Neural cell (in vitro differentiated cells): ENCODE measurements at regions not wholly inside any gene's neighbourhood (a gene's known extent, or its start where the extent isn't known, plus 50 kb on each side); places are given as distances from the start of the nearest gene placed in this dataset.
A peak's percentile ranks its signal among the peaks of the same experiment; 100 is the strongest.

Source experiments
- H2AFZ ChIP-seq: fragments of 200-600, 300-800 bp; sonication (generic), shearing (Covaris generic); 2 replicates; pipeline ENCODE4 v1.6.0; 2014; ENCODE audit warnings: low read depth, mild to moderate bottlenecking, antibody characterized with exemption, low read length, moderate library complexity
- H3F3A ChIP-seq: fragments of 200-600 bp; shearing (Covaris generic); 2 replicates; pipeline ENCODE4 v1.6.1; 2016; ENCODE audit warnings: mild to moderate bottlenecking, moderate library complexity, mixed read lengths, antibody characterized with exemption, low read length; ENCODE audit not compliant: insufficient read depth, poor library complexity, severe bottlenecking
- H3K27ac ChIP-seq: fragments of 200-600, 300-800 bp; sonication (generic), shearing (Covaris generic); 2 replicates; pipeline ENCODE4 v1.5.1; 2014; ENCODE audit warnings: mild to moderate bottlenecking, low read length, moderate library complexity
- H3K27me3 ChIP-seq: fragments of 300-800, 200-600 bp; sonication (generic), shearing (Covaris generic); 2 replicates; pipeline ENCODE4 v1.6.0; 2014; ENCODE audit warnings: mild to moderate bottlenecking, low read depth, low read length, moderate library complexity; ENCODE audit not compliant: insufficient read depth
- H3K36me3 ChIP-seq: fragments of 300-800, 200-600 bp; sonication (generic), shearing (Covaris generic); 2 replicates; pipeline ENCODE4 v1.5.1; 2014; ENCODE audit warnings: mild to moderate bottlenecking, antibody characterized with exemption, low read length, moderate library complexity; ENCODE audit not compliant: insufficient read depth
- H3K4me2 ChIP-seq: fragments of 300-800, 200-600 bp; sonication (generic), shearing (Covaris generic); 2 replicates; pipeline ENCODE4 v1.6.0; 2014; ENCODE audit warnings: mild to moderate bottlenecking, low read length
- H3K4me3 ChIP-seq: fragments of 300-800, 200-600 bp; sonication (generic), shearing (Covaris generic); 2 replicates; pipeline ENCODE4 v1.5.1; 2014; ENCODE audit warnings: mild to moderate bottlenecking, low read length, moderate library complexity
- H3K79me2 ChIP-seq: fragments of 200-600 bp; shearing (Covaris generic); replicated peaks from 2 replicates; pipeline ENCODE4 v1.6.0; 2014; ENCODE audit warnings: mild to moderate bottlenecking, low read length, moderate library complexity; ENCODE audit not compliant: insufficient read depth
- H3K9ac ChIP-seq: fragments of 300-800, 200-600 bp; sonication (generic), shearing (Covaris generic); 2 replicates; pipeline ENCODE4 v1.6.1; 2016; ENCODE audit warnings: mild to moderate bottlenecking, low read length, mixed read lengths
- H3K9me2 ChIP-seq: fragments of 200-600 bp; shearing (Covaris generic); 2 replicates; pipeline ENCODE4 v1.6.1; 2016; ENCODE audit warnings: mild to moderate bottlenecking, low read length, mixed read lengths; ENCODE audit not compliant: insufficient read depth
- H3K9me3 ChIP-seq: fragments of 200-600, 300-800 bp; sonication (generic), shearing (Covaris generic); 2 replicates; pipeline ENCODE4 v1.6.1; 2016; ENCODE audit warnings: mild to moderate bottlenecking, mixed run types, low read length, moderate library complexity, mixed read lengths
- H4K20me1 ChIP-seq: fragments of 200-600 bp; shearing (Covaris generic); 2 replicates; pipeline ENCODE4 v1.6.1; 2016; ENCODE audit warnings: mild to moderate bottlenecking, mixed run types; ENCODE audit not compliant: insufficient read depth
- EP300 ChIP-seq: fragments of 450-650 bp; conservative IDR thresholded peaks from 2 replicates; pipeline ENCODE4 v1.6.1; 2014; ENCODE audit warnings: antibody characterized with exemption, mild to moderate bottlenecking, moderate library complexity; ENCODE audit not compliant: poor library complexity, severe bottlenecking
- EZH2 ChIP-seq: fragments of 200-600, 300-800 bp; shearing (Covaris generic), sonication (generic); IDR thresholded peaks from 2 replicates; pipeline ENCODE4 v1.6.1; 2014; ENCODE audit warnings: antibody characterized with exemption, low read length, borderline replicate concordance, mild to moderate bottlenecking; ENCODE audit not compliant: insufficient read depth, poor library complexity, severe bottlenecking
- MXI1 ChIP-seq: fragments of 450-650 bp; conservative IDR thresholded peaks from 2 replicates; pipeline ENCODE4 v1.6.1; 2014; ENCODE audit warnings: antibody characterized with exemption, mild to moderate bottlenecking; ENCODE audit not compliant: poor library complexity, severe bottlenecking
- POLR2AphosphoS5 ChIP-seq: IDR thresholded peaks from 2 replicates; pipeline ENCODE4 v1.6.1; 2012
- RAD21 ChIP-seq: fragments of 450-650 bp; conservative IDR thresholded peaks from 2 replicates; pipeline ENCODE4 v1.6.1; 2014; ENCODE audit warnings: antibody characterized with exemption, mild to moderate bottlenecking, moderate library complexity
- SMC3 ChIP-seq: fragments of 450-650 bp; conservative IDR thresholded peaks from 2 replicates; pipeline ENCODE4 v1.6.1; 2014; ENCODE audit warnings: antibody characterized with exemption, mild to moderate bottlenecking, moderate library complexity; ENCODE audit not compliant: poor library complexity
- TAF1 ChIP-seq: IDR thresholded peaks from 2 replicates; pipeline ENCODE4 v1.6.1; 2012; ENCODE audit warnings: low read depth
- TF ChIP-seq, protein P1 (sequence below): IDR thresholded peaks from 2 replicates; pipeline ENCODE4 v1.6.1; 2012; ENCODE audit warnings: borderline replicate concordance
- TF ChIP-seq, protein P2 (sequence below): fragments of 450-650 bp; IDR thresholded peaks from 2 replicates; pipeline ENCODE4 v1.5.1; 2014; ENCODE audit warnings: antibody characterized with exemption, mild to moderate bottlenecking, moderate library complexity; ENCODE audit not compliant: poor library complexity, severe bottlenecking

DNA sequence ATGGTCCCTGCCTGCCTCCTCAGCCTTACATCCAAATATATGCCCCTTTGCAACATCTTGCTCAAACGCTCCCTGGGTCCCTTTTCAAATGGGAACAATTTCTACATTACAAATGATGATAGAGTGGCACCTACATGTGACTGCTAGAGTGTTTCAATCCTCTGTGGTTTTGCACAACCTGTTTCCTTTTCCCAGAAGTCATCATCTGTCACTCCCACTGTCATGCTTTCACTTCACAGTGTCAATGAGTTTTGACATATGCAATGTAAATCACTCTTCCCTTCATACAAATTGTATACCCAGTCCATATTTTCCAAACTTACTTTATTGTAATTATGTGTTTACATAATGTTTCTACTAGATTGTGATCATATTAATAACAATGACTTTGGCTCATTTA lies 887.3 kb downstream of the TDRD15 start:
- no peak overlapping the region for H3K4me3 ChIP-seq
- no peak overlapping the region for H3K27ac ChIP-seq
- no peaks in the 10 kb centered on the region for H3K79me2 ChIP-seq
- TF ChIP-seq POLR2AphosphoS5 (peak; percentile 99), TAF1 (no peak), EP300 (peak; percentile 99), MXI1 (no peak)
- no peak overlapping the region for H2AFZ ChIP-seq
- no peaks in the 10 kb centered on the region for H3K27me3 ChIP-seq
- no peak overlapping the region for H3K4me2 ChIP-seq
- no peaks in the 10 kb centered on the region for H3K36me3 ChIP-seq
- no peak overlapping the region for H3K9ac ChIP-seq
- H3K9me2 ChIP-seq = no peaks in the 10 kb centered on the region
- no peaks in the 10 kb centered on the region for H3K9me3 ChIP-seq
- no peaks in the 10 kb centered on the region for H4K20me1 ChIP-seq
- H3F3A ChIP-seq = no peaks in the 10 kb centered on the region

DNA sequence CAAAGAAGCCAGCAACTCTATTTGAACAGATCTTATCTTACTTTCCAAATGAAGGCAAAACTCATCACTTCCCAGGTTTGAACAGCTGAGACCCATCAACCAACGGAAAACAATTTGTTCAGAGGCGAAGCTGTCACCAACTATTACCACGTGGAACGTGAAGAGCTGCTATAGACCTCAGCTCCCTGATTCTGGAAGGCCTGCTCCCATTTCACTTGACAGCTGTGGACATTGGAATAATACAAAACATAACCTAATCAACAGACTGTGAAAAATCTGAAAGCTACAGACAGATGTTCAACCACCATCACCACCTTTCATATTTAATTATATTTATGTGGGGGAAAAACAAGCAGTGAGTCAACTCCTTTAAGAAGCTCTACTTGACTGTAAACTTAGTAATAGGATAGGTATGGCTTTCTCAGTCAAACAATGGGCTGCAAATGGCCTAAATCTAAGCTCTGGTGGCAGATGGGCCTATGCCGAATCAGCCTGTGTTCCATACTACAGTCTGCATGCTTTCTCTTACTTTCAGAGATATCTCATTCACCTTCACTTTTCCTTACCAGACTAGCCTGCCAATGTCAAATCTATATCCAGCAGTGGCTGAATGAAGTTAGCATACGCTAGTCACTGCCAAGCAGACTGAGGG lies 896.4 kb downstream of the TDRD15 start:
- H3K36me3 ChIP-seq = no peaks in the 10 kb centered on the region
- H3K27ac ChIP-seq = no peak overlapping the region
- H4K20me1 ChIP-seq = no peaks in the 10 kb centered on the region
- no peak overlapping the region for H3K4me2 ChIP-seq
- no peak overlapping the region for H2AFZ ChIP-seq
- H3K9me2 ChIP-seq = no peaks in the 10 kb centered on the region
- H3K9ac ChIP-seq = no peak overlapping the region
- H3K79me2 ChIP-seq = no peaks in the 10 kb centered on the region
- H3K9me3 ChIP-seq = no peaks in the 10 kb centered on the region
- TF ChIP-seq POLR2AphosphoS5 = no peak
- TF ChIP-seq RAD21 = no peak
- no peak for TF ChIP-seq EP300
- TF ChIP-seq, protein P1, sequence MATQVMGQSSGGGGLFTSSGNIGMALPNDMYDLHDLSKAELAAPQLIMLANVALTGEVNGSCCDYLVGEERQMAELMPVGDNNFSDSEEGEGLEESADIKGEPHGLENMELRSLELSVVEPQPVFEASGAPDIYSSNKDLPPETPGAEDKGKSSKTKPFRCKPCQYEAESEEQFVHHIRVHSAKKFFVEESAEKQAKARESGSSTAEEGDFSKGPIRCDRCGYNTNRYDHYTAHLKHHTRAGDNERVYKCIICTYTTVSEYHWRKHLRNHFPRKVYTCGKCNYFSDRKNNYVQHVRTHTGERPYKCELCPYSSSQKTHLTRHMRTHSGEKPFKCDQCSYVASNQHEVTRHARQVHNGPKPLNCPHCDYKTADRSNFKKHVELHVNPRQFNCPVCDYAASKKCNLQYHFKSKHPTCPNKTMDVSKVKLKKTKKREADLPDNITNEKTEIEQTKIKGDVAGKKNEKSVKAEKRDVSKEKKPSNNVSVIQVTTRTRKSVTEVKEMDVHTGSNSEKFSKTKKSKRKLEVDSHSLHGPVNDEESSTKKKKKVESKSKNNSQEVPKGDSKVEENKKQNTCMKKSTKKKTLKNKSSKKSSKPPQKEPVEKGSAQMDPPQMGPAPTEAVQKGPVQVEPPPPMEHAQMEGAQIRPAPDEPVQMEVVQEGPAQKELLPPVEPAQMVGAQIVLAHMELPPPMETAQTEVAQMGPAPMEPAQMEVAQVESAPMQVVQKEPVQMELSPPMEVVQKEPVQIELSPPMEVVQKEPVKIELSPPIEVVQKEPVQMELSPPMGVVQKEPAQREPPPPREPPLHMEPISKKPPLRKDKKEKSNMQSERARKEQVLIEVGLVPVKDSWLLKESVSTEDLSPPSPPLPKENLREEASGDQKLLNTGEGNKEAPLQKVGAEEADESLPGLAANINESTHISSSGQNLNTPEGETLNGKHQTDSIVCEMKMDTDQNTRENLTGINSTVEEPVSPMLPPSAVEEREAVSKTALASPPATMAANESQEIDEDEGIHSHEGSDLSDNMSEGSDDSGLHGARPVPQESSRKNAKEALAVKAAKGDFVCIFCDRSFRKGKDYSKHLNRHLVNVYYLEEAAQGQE = no peak
- no peak for TF ChIP-seq SMC3
- TF ChIP-seq, protein P2, sequence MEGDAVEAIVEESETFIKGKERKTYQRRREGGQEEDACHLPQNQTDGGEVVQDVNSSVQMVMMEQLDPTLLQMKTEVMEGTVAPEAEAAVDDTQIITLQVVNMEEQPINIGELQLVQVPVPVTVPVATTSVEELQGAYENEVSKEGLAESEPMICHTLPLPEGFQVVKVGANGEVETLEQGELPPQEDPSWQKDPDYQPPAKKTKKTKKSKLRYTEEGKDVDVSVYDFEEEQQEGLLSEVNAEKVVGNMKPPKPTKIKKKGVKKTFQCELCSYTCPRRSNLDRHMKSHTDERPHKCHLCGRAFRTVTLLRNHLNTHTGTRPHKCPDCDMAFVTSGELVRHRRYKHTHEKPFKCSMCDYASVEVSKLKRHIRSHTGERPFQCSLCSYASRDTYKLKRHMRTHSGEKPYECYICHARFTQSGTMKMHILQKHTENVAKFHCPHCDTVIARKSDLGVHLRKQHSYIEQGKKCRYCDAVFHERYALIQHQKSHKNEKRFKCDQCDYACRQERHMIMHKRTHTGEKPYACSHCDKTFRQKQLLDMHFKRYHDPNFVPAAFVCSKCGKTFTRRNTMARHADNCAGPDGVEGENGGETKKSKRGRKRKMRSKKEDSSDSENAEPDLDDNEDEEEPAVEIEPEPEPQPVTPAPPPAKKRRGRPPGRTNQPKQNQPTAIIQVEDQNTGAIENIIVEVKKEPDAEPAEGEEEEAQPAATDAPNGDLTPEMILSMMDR = no peak
- no peak for TF ChIP-seq TAF1
- no peak for TF ChIP-seq MXI1
- no peak for TF ChIP-seq EZH2
- no peak overlapping the region for H3K4me3 ChIP-seq
- H3F3A ChIP-seq = no peaks in the 10 kb centered on the region
- no peaks in the 10 kb centered on the region for H3K27me3 ChIP-seq
